ENCODE measurements at regions not wholly inside any gene's neighbourhood (a gene's known extent, or its start where the extent isn't known, plus 50 kb on each side); places are given as distances from the start of the nearest gene placed in this dataset.

DNA sequence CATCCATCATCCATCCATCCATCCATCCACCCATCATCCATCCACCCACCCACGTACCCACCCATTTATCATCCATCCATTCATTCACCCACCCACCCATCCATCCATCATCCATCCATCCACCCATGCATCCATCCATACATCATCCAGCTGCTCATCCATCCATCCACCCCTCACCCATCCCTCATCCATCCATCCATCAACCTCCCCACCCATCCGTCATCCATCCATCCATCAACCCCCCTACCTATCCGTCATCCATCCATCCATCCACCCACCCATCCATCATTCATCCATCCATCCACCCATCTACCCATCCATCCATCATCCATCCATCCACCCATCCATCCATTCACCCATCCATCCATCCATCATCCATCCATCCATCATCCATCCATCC, 306.2 kb upstream of the SFSWAP start:
- Histone ChIP-seq H3K27ac (ENCODE audit: control insufficient read depth, insufficient read depth, low read length) (no peak overlapping the region), H3K4me1 (ENCODE audit: control insufficient read depth, extremely low read depth, insufficient read depth, low read length) (no peaks in the 10 kb centered on the region), H3K27me3 (ENCODE audit: control insufficient read depth, extremely low read depth, insufficient read depth, low read length) (no peaks in the 10 kb centered on the region), H3K36me3 (ENCODE audit: control insufficient read depth in 2 of 2, extremely low read depth in 1 of 2, insufficient read depth in 2 of 2, low read length in 2 of 2) (no peaks in the 10 kb centered on the region), H3K4me2 (ENCODE audit: control insufficient read depth, extremely low read depth, insufficient read depth, low read depth, low read length) (no peak overlapping the region), H2AFZ (ENCODE audit: control insufficient read depth, low read length) (no peak overlapping the region), H3K9ac (ENCODE audit: control insufficient read depth, extremely low read depth, insufficient read depth, low read length) (no peak overlapping the region), H3K9me1 (ENCODE audit: control insufficient read depth, extremely low read depth, insufficient read depth, low read length) (no peaks in the 10 kb centered on the region), H3K4me3 (ENCODE audit: control insufficient read depth in 2 of 3, extremely low read depth in 1 of 3, insufficient read depth in 2 of 3, low read depth in 1 of 3, low read length in 3 of 3) (no peak overlapping the region), H3K9me3 (ENCODE audit: control insufficient read depth, low read depth, low read length) (peaks cover 10% of the 10 kb centered on the region), H3K79me2 (ENCODE audit: control insufficient read depth, insufficient read depth, low read length) (no peaks in the 10 kb centered on the region), H4K20me1 (ENCODE audit: control insufficient read depth, extremely low read depth, insufficient read depth, low read length) (no peaks in the 10 kb centered on the region)
- DNase-seq (ENCODE audit: low read depth, low spot score) = no peak
- FAIRE-seq = no peak
- no peak for TF ChIP-seq EZH2 (IDR thresholded peaks at IDR 0.05; ENCODE audit: low read length)
- TF ChIP-seq, protein P1, sequence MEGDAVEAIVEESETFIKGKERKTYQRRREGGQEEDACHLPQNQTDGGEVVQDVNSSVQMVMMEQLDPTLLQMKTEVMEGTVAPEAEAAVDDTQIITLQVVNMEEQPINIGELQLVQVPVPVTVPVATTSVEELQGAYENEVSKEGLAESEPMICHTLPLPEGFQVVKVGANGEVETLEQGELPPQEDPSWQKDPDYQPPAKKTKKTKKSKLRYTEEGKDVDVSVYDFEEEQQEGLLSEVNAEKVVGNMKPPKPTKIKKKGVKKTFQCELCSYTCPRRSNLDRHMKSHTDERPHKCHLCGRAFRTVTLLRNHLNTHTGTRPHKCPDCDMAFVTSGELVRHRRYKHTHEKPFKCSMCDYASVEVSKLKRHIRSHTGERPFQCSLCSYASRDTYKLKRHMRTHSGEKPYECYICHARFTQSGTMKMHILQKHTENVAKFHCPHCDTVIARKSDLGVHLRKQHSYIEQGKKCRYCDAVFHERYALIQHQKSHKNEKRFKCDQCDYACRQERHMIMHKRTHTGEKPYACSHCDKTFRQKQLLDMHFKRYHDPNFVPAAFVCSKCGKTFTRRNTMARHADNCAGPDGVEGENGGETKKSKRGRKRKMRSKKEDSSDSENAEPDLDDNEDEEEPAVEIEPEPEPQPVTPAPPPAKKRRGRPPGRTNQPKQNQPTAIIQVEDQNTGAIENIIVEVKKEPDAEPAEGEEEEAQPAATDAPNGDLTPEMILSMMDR (optimal IDR thresholded peaks at IDR 0.05 in 1 of 3, IDR thresholded peaks at IDR 0.05 in 1 of 3, conservative IDR thresholded peaks at IDR 0.05 in 1 of 3; ENCODE audit: extremely low read depth in 1 of 3, insufficient read depth in 2 of 3, low read length in 3 of 3) = no peak
- dilution Hi-C loops (cut with MboI; ENCODE audit: extremely low pct_ligation_motif_present, low sequenced_read_pairs) = no loop called here

DNA sequence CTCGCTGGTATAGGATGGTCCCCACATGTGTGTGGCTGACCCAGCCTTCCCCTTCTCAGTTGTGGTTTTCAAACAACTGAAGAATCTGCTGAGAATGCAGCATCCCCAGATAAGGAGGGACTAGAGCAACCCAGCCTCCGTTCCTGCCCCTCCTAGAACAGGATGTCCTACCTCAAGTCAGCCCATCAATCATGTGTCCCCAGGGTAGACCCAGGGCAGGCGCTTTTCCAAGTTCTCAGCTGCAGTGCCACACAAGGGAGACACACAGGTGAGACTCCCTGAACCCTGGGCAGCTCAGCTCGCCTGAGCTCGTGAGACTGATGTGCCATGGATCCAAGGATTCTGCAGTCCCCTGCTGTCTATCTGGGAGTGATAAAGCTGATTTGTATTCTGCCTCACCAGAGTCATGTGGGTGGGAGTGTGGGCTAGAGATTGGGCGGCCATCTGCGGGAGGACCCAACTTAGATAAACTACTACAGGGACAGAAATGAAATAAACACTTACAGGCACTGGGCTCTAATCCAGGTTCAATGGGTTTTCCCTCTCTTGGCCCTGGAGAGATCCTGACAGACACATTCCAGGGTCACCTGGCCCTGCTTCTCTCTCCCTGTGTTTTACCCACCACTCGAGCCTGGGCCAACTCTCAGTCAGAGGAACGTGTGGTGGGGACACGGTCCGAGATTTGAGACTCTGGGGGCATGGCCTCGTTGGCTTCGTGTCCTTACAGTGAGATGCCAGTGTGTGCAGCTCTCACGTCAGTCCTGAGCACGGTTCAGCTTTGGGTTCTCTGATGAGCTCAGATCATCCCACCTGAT, 303.5 kb upstream of the SFSWAP start:
- H4K20me1 ChIP-seq (ENCODE audit: control insufficient read depth, extremely low read depth, insufficient read depth, low read length) = no peaks in the 10 kb centered on the region
- H3K27me3 ChIP-seq (ENCODE audit: control insufficient read depth, extremely low read depth, insufficient read depth, low read length) = no peaks in the 10 kb centered on the region
- peaks cover 10% of the 10 kb centered on the region for H3K9me3 ChIP-seq (ENCODE audit: control insufficient read depth, low read depth, low read length)
- no peaks in the 10 kb centered on the region for H3K9me1 ChIP-seq (ENCODE audit: control insufficient read depth, extremely low read depth, insufficient read depth, low read length)
- no peaks in the 10 kb centered on the region for H3K36me3 ChIP-seq (ENCODE audit: control insufficient read depth in 2 of 2, extremely low read depth in 1 of 2, insufficient read depth in 2 of 2, low read length in 2 of 2)
- H3K9ac ChIP-seq (ENCODE audit: control insufficient read depth, extremely low read depth, insufficient read depth, low read length) = no peak overlapping the region
- dilution Hi-C loops (cut with MboI; ENCODE audit: extremely low pct_ligation_motif_present, low sequenced_read_pairs) = no loop called here
- FAIRE-seq (no peak), DNase-seq (ENCODE audit: low read depth, low spot score) (no peak)
- no peak overlapping the region for H3K4me3 ChIP-seq (ENCODE audit: control insufficient read depth in 2 of 3, extremely low read depth in 1 of 3, insufficient read depth in 2 of 3, low read depth in 1 of 3, low read length in 3 of 3)
- H3K4me1 ChIP-seq (ENCODE audit: control insufficient read depth, extremely low read depth, insufficient read depth, low read length) = no peaks in the 10 kb centered on the region
- TF ChIP-seq, protein P1 (optimal IDR thresholded peaks at IDR 0.05 in 1 of 3, IDR thresholded peaks at IDR 0.05 in 1 of 3, conservative IDR thresholded peaks at IDR 0.05 in 1 of 3; ENCODE audit: extremely low read depth in 1 of 3, insufficient read depth in 2 of 3, low read length in 3 of 3) = no peak
- TF ChIP-seq EZH2 (IDR thresholded peaks at IDR 0.05; ENCODE audit: low read length) = no peak
- H2AFZ ChIP-seq (ENCODE audit: control insufficient read depth, low read length) = no peak overlapping the region
- H3K4me2 ChIP-seq (ENCODE audit: control insufficient read depth, extremely low read depth, insufficient read depth, low read depth, low read length) = no peak overlapping the region
- no peak overlapping the region for H3K27ac ChIP-seq (ENCODE audit: control insufficient read depth, insufficient read depth, low read length)
- no peaks in the 10 kb centered on the region for H3K79me2 ChIP-seq (ENCODE audit: control insufficient read depth, insufficient read depth, low read length)

Data from keratinocyte (primary cell).